Ishikawa (cell line): ENCODE measurements at regions not wholly inside any gene's neighbourhood (a gene's known extent, or its start where the extent isn't known, plus 50 kb on each side); places are given as distances from the start of the nearest gene placed in this dataset.

Source experiments
- CEBPB ChIP-seq: IDR thresholded peaks from 2 replicates; pipeline ENCODE4 v1.6.1; 2012
- TAF1 ChIP-seq: IDR thresholded peaks from 2 replicates; pipeline ENCODE4 v1.6.1; 2012; ENCODE audit warnings: low read depth, mild to moderate bottlenecking

DNA sequence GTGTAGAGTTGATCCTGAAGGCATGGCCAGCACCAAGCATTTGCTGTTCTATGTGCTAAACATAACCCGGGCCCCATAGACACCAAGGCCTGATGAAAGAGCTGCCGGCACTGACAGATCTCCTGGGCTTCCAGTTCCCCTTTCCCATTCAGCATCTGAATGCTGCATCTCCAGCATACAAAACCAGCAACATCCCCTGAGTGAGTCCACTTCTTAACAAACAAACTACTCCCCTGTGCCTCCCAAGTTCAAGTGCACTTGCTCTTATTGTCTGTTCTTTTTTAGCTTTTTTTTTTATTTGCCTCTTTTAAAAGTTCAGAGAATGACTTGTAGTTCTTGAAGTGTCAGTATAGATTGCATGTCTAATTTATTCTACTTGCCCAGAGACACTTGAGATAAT is 156.0 kb downstream of the EDEM1 start:
- TF ChIP-seq CEBPB (no peak), TAF1 (no peak)
